ENCODE measurements at regions not wholly inside any gene's neighbourhood (a gene's known extent, or its start where the extent isn't known, plus 50 kb on each side); places are given as distances from the start of the nearest gene placed in this dataset.

- H3K9me3 ChIP-seq (ENCODE audit: control insufficient read depth, insufficient read depth, low read depth, low read length), result no peaks in the 10 kb centered on the region
- no peaks in the 10 kb centered on the region for H4K20me1 ChIP-seq (ENCODE audit: control insufficient read depth, extremely low read depth, insufficient read depth, low read length)
- DNase-seq (ENCODE audit: low read depth in 2 of 2), result peak in 1 of 2 donors; percentile 5
- TF ChIP-seq EZH2 (IDR thresholded peaks at IDR 0.05; ENCODE audit: low read length, missing control alignments) (no peak), CTCF (conservative IDR thresholded peaks at IDR 0.05 in 1 of 2, IDR thresholded peaks at IDR 0.05 in 1 of 2; ENCODE audit: low read depth in 1 of 2, low read length in 2 of 2) (no peak)
- H2AFZ ChIP-seq (ENCODE audit: low read length), result no peak overlapping the region
- no peak overlapping the region for H3K4me3 ChIP-seq (replicated peaks in 1 of 4; ENCODE audit: control extremely low read depth in 1 of 4, insufficient read depth in 1 of 4, low read depth in 3 of 4, low read length in 4 of 4)
- no peaks in the 10 kb centered on the region for H3K27me3 ChIP-seq (ENCODE audit: control insufficient read depth, insufficient read depth, low read length)
- no peak overlapping the region for H3K4me2 ChIP-seq (ENCODE audit: extremely low read depth, insufficient read depth, low read length)
- no peak overlapping the region for H3K27ac ChIP-seq (ENCODE audit: insufficient read depth, low read length)
- H3K36me3 ChIP-seq (ENCODE audit: control insufficient read depth, insufficient read depth, low read length), result no peaks in the 10 kb centered on the region
- H3K4me1 ChIP-seq (ENCODE audit: control insufficient read depth, extremely low read depth, insufficient read depth, low read length), result no peaks in the 10 kb centered on the region
- H3K9ac ChIP-seq (ENCODE audit: insufficient read depth, low read length), result no peak overlapping the region
- no peaks in the 10 kb centered on the region for H3K79me2 ChIP-seq (ENCODE audit: control insufficient read depth, insufficient read depth, low read length)
Observed at GRCh38 chr2:81234711-81235110, 930.2 kb upstream of the LRRTM1 start.

DNA sequence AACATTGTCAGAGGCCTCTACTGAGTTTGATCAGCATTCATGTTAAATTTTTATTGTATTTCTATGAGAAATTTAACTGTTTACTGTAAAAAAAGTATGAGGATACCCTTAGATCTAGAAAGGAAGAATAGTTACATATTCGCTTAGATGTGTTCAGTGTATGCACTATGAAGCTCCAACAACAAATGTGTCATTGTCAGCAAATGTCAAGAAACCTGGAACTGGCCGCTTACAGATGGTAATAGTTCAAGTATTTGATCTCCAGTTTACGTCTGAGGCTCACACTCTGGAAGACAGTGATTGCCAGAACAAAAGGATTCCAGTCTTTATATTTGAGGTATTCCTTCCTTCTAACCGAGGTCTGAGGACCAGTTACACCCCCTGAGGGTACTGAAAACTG lies 921.2 kb upstream of the LRRTM1 start:
- Histone ChIP-seq H3K4me1 (ENCODE audit: control insufficient read depth, extremely low read depth, insufficient read depth, low read length) (no peaks in the 10 kb centered on the region), H3K36me3 (ENCODE audit: control insufficient read depth, insufficient read depth, low read length) (no peaks in the 10 kb centered on the region), H3K27me3 (ENCODE audit: control insufficient read depth, insufficient read depth, low read length) (no peaks in the 10 kb centered on the region), H4K20me1 (ENCODE audit: control insufficient read depth, extremely low read depth, insufficient read depth, low read length) (no peaks in the 10 kb centered on the region), H3K9me3 (ENCODE audit: control insufficient read depth, insufficient read depth, low read depth, low read length) (no peaks in the 10 kb centered on the region), H3K79me2 (ENCODE audit: control insufficient read depth, insufficient read depth, low read length) (no peaks in the 10 kb centered on the region), H3K27ac (ENCODE audit: insufficient read depth, low read length) (no peak overlapping the region), H3K4me3 (replicated peaks in 1 of 4; ENCODE audit: control extremely low read depth in 1 of 4, insufficient read depth in 1 of 4, low read depth in 3 of 4, low read length in 4 of 4) (no peak overlapping the region), H3K4me2 (ENCODE audit: extremely low read depth, insufficient read depth, low read length) (no peak overlapping the region), H3K9ac (ENCODE audit: insufficient read depth, low read length) (no peak overlapping the region), H2AFZ (ENCODE audit: low read length) (no peak overlapping the region)
- DNase-seq (ENCODE audit: low read depth in 2 of 2), result no peak
- TF ChIP-seq CTCF (conservative IDR thresholded peaks at IDR 0.05 in 1 of 2, IDR thresholded peaks at IDR 0.05 in 1 of 2; ENCODE audit: low read depth in 1 of 2, low read length in 2 of 2), result no peak
- TF ChIP-seq EZH2 (IDR thresholded peaks at IDR 0.05; ENCODE audit: low read length, missing control alignments), result no peak

- H3K27me3 ChIP-seq (ENCODE audit: control insufficient read depth, insufficient read depth, low read length), result no peaks in the 10 kb centered on the region
- H2AFZ ChIP-seq (ENCODE audit: low read length), result no peak overlapping the region
- no peak overlapping the region for H3K4me3 ChIP-seq (replicated peaks in 1 of 4; ENCODE audit: control extremely low read depth in 1 of 4, insufficient read depth in 1 of 4, low read depth in 3 of 4, low read length in 4 of 4)
- H4K20me1 ChIP-seq (ENCODE audit: control insufficient read depth, extremely low read depth, insufficient read depth, low read length), result no peaks in the 10 kb centered on the region
- no peak overlapping the region for H3K4me2 ChIP-seq (ENCODE audit: extremely low read depth, insufficient read depth, low read length)
- H3K9me3 ChIP-seq (ENCODE audit: control insufficient read depth, insufficient read depth, low read depth, low read length), result no peaks in the 10 kb centered on the region
- H3K9ac ChIP-seq (ENCODE audit: insufficient read depth, low read length), result no peak overlapping the region
- no peaks in the 10 kb centered on the region for H3K79me2 ChIP-seq (ENCODE audit: control insufficient read depth, insufficient read depth, low read length)
- no peak for DNase-seq (ENCODE audit: low read depth in 2 of 2)
- H3K4me1 ChIP-seq (ENCODE audit: control insufficient read depth, extremely low read depth, insufficient read depth, low read length), result no peaks in the 10 kb centered on the region
- no peak overlapping the region for H3K27ac ChIP-seq (ENCODE audit: insufficient read depth, low read length)
- H3K36me3 ChIP-seq (ENCODE audit: control insufficient read depth, insufficient read depth, low read length), result no peaks in the 10 kb centered on the region
- TF ChIP-seq CTCF (conservative IDR thresholded peaks at IDR 0.05 in 1 of 2, IDR thresholded peaks at IDR 0.05 in 1 of 2; ENCODE audit: low read depth in 1 of 2, low read length in 2 of 2) (no peak), EZH2 (IDR thresholded peaks at IDR 0.05; ENCODE audit: low read length, missing control alignments) (no peak)
Observed at GRCh38 chr2:81213598-81213997, 909.0 kb upstream of the LRRTM1 start.

Data from fibroblast of lung (primary cell).